HG02798 (cell line): ENCODE measurements at regions not wholly inside any gene's neighbourhood (a gene's known extent, or its start where the extent isn't known, plus 50 kb on each side); places are given as distances from the start of the nearest gene placed in this dataset.
"Not testable (repeated sequence)": the region's sequence is repeated elsewhere in the genome, so short reads cannot be mapped to it uniquely, and the experiment has no call there.

ENCODE experiments used
- ATAC-seq: cut with Tn5 transposase; IDR thresholded peaks from one replicate; pipeline ENCODE4 v1.9.1; 2021; ENCODE audit warnings: mild to moderate bottlenecking; ENCODE audit not compliant: unreplicated experiment, poor library complexity

DNA sequence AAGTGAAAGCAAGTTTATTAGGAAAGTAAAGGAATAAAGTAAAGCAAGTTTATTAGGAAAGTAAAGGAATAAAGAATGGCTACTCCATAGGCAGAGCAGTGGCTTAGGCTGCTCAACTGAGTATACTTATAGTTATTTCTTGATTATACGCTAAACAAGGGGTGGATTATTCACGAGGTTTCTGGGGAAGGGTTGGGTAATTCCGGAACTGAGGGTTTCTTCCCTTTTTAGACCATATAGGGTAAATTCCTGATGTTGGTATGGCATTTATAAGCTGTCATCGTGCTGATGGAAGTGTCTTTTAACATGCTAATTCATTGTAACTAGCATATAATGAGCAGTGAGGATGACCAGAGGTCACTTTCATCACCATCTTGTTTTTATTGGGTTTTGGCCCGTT, 194.3 kb downstream of the DLEU7 start:
- ATAC-seq: no peak

DNA sequence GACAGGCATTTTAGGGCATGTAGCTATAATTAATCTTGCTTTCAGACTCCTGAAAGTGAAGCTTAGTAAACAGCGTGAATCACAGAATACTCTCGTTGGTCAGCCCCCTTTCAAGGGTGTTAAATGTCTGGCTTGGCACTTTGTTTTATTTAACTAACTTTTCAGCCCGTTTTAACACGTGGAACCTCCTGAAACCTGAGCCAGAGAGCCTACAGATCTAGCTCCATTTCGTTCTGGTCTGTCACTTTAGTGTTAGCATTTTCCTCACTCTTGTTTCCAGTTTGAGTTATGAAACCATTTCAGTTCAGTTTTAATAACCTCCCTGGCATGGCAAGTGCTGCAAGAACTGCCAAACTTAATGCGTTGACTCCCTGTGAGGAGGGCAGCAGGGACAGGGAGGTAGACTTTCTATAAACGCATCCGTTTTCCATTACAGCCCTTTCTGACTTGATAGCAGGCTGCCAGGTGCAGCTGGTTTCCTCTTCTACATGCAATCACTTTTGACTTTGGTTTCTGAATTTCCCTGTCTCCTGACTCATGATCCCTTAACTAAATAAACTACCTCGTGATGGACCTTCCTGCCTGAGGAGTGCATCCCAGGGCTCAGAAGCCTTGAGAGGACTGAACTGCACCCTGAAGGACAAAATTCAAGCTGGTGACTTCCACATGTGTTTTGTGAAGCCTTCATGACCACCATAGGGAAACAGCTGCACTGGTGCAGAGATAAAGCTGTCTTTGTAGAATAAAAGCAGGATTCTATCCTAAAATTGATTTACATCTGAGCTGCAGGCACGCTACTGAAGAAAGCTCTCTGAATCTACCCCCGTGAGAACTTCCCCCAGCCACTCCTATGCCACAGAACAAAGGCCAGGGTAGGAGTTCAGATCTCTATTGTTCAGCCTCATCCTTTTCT, 192.6 kb downstream of the DLEU7 start:
- no peak for ATAC-seq

DNA sequence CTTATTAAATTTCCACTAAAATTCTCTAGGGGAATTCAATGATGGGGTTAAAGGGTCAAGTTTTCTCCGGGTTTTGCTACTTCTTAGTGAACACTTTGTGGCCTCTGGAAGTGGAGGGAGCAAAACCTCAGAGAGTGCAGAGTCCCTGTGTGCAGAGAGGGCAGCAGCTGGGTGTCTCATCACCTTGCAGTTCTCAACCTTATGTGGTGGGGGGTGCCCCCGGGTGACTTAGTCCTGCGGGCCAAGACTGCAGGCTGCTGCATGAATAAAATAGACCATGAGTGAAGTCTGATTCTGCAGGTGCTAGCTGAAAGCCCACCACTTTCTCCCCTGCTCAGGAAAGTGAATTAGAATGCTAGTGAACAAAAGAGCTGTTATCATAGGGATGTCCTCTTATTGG, 191.6 kb downstream of the DLEU7 start:
- ATAC-seq: no peak

DNA sequence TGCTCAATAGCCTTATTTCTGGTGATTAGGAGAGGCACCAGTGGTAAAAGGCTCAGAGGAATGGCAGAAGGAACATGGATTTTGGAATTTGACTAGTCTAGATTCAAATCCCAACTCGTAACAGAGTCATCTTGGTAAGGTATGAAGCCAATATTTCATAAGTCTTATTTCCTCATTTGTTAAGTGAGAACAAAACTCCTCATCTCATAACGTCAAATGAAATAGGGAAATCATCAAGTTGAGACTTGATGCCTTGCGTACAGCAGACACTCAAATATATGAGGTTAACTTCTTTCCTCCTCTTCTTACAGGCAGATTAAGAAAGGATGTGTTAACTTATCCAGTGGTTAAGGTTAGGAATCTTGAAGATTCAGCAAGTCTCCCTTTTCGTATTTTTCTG, 189.2 kb downstream of the DLEU7 start:
- no peak for ATAC-seq

DNA sequence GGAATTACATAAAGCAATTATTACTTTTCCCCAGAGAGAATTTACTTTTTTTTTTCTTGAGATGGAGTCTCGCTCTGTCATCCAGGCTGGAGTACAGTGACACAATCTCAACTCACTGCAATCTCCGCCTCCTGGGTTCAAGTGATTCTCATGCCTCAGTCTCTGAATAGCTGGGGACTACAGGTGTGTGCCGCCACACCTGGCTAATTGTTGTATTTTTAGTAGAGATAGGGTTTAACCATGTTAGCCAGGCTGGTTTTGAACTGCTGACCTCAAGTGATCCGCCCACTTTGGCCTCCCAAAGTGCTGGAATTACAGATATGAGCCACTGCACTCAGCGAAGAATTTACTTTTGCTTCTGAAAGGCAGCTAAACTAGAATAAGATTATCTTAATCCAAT, 181.6 kb downstream of the DLEU7 start:
- ATAC-seq: not testable (repeated sequence)

DNA sequence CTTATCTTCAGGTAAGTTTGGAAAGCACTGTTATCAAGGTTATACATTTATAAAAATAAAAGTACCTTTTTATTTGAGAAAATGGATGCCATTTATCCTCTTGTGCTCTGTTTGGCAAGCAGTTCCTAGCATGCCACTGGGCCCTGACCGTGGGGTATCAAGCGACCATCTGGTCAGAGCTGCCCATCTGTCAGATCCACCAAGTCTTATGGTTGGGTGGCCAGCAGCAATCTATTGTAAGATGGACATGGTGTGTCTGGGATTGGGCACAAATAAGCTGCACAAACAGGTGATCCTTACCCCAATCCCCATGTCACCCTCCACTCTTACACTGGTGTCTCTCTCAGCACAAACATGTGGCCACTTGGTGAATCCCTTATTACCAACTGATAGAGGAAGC, 178.5 kb downstream of the DLEU7 start:
- ATAC-seq: no peak

DNA sequence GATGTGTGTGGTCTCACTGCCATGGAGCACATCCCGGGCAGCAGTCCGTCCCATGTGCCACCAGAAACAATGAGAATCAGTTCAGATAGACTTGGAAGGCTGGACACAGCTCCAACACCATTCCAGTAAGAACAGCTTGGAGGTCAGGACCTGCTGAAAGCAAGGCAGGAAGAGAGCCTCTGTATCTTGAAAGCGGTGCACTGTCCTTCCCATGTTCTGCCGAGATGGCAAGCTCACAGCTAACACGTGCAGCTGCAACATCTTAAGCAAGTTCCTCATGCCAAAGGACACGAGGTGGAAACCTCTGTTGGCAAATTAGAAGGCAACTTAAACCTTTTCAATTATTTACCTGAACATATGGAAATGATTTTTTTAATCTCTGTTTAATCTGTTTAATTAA, 175.4 kb downstream of the DLEU7 start:
- ATAC-seq: no peak

DNA sequence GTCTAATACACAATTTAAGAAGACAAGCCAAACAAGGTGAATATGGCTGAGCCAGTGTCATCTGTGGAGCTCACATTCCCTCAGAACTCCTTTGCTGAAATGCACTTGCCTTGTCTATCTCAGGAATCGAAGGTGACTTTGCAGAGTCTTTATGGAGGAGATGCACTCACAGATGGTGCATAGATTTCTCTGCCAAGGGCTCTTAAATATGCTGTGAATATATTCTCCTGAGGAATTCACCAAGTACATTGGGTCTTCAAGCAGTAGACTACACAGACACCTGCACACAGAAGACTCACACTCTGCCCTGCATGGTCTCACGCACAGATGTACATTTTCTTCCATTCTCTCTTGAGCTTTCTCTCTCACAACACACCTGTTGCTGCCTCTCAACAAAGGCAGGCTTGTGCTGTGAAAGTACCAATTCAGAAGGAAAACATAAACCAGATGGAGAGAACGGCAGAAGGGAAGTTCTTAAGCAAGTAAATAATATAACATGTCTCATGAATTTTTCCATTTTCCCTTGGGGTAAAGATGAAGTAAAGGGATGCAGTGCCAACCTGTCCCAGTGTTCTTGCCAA, 174.7 kb downstream of the DLEU7 start:
- no peak for ATAC-seq

DNA sequence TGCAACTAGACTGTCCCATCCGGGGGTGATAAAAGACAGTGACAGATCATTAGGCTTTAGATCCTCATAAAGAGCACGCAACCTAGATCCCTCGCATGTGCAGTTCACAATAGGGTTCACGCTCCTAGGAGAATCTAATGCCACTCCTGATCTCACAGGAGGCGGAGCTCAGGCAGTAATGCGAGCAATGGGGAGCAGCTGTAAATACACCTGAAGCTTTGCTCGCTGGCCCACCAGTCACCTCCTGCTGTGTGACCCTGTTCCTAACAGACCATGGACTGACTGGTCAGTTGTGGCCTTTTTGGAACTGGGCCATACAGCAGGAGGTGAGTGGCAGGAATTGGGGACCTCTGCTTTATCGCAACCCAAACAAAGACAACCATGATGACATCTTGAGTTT, 173.2 kb downstream of the DLEU7 start:
- ATAC-seq: no peak

DNA sequence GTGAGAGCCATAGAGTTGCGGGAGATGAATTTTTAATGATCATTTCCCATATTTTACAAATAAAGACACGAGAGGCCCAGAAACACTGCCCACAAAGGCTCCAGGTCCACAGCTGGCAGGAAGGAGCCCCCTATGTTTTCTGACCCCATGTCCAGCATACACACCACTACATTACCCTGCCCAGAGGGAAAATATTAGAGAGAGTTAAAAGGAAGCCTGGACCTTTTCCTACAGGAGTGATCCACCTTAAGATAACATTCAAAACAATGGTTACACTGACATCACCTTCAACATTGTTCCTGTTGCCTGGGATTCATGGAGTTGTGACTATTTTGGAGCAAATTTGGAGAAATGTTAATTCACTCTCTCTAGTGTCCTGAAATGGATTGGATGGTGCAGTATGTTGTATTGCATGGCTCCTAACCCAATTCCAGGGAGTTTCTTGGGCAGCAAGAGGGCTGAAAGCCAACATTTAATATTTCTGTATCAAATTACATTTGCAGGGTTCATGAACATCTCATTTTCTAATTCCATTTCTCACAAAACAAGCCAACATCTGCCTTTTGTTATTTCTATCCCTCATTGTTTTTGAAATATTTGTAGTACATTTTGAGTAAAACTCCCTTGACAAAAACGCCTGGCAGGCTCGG, 172.5 kb downstream of the DLEU7 start:
- ATAC-seq: no peak

DNA sequence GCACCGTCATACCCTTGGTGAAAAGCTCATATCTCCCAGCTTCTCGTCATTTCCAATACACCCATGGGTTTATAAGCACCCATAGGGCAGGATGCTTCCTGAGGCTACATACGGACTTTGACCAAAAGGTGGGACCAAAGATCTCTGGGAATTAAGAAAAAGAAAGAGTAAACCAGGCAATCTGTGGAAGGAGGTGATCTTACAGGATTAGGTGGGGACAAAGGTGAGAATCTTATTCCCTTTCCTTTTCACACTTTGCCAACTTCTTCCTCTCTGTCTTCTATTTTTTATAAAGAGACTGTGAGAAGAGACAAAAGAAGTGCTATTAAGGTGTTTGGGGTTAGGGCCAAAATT, 172.0 kb downstream of the DLEU7 start:
- ATAC-seq: no peak

DNA sequence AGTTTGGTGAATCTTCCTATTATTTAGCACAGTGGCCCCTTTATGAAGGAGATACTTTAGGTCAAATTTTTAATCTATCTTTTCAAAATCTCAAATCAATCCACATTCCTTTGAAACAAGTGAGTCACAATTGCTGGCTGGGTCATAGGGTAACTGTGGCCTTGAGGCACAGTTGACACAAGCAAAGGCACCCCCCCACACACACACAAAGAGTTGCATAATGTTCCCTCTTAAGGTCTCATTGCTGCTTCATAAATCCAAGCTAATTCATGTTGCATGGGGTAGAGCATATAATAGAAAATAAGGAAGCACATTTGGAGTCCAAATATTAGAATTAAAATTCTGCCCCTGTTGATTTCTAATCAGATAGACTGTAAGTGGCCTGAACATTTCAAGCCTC, 171.5 kb downstream of the DLEU7 start:
- ATAC-seq: no peak

DNA sequence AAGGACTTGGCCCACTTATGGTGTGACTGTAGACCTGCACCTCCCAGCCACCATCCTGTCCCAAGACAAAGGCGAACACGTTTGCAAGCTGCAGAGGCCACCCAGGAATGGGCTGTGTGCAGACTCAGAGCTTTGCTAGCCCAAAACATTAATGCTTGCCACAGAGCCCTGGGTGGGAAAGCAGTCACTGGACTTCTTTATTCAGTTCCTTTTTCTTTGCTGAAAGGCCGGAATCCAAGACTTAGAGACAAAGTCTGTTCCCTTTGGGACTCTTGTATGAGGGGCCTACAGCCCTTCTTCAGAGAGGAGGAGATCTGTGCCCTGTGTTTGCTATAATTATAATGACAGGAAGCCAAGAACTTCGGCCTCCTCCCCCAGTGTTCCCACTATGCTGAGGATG, 167.8 kb downstream of the DLEU7 start:
- ATAC-seq: no peak

DNA sequence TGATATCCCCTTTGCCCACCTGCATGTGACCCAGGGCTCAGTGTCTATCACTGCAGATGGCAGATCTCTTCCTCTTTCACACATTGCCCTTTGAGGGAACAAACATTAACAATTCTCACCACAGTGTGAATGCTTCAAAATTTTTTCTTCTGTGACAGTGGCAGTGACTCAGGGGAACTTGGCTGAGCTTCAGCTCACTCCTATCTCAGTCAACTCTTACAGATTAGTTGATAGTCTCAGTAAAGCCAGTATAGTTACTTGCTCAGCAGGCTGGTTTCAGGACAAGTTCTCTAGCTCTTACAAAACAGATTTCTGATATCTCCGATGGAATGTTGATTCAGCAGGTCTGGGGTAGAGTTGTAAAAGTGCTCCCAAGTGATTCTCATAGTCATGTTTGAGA, 166.9 kb downstream of the DLEU7 start:
- ATAC-seq: no peak

DNA sequence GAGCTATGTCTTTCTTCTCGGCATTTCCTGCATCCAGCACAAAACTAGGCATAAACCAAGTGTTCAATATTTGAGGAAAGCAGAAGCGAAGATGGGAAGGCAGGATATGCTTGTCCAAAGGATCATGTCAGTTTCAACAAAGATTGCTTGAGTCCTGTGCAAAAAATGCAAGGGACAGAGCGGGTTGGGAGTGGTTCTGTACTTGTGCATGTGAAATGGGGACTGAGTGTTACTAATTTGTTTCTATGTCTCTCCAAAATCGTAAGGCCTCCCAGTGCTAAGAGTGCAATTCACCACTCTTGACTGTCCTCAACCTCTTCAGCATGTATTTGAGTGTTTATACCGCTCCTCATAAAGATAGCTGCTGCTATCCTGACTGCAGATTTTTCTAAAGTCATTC, 166.2 kb downstream of the DLEU7 start:
- ATAC-seq: no peak

DNA sequence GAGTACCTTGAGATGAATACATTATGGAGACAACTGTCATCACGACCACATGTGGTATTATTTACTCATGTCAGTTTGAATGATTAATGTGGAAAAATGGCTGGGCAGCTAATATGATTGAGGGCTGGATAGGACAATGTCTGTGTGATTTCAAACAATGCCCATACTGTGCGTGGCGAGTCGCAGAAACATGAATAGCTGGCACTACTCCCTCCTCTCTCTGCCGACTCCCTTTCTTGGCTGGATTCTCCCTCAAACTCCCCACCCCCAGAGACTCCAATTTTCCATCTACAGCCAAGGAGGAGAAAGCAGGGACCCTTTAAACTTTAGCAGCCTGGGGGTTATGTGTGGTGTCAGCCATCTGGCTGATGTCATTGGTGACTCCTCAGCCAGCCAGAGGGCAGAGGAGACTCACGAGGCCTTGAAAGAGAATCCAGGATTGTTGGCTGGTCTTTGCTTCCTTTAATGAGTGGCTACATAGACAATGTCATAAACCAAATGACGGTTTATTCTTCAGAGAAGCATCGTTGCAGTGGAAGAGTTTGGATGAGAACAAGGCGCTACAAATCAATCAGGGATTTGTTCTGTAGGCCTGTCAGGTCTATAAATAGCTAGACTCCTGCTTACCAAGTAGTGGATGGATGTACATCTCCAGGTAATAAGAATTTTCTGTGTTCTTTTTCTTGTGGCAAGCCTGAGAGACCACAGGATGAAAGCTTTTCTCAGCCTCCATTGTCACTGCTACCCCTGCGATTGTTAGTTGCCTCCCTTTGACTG, 165.6 kb downstream of the DLEU7 start:
- ATAC-seq: no peak

DNA sequence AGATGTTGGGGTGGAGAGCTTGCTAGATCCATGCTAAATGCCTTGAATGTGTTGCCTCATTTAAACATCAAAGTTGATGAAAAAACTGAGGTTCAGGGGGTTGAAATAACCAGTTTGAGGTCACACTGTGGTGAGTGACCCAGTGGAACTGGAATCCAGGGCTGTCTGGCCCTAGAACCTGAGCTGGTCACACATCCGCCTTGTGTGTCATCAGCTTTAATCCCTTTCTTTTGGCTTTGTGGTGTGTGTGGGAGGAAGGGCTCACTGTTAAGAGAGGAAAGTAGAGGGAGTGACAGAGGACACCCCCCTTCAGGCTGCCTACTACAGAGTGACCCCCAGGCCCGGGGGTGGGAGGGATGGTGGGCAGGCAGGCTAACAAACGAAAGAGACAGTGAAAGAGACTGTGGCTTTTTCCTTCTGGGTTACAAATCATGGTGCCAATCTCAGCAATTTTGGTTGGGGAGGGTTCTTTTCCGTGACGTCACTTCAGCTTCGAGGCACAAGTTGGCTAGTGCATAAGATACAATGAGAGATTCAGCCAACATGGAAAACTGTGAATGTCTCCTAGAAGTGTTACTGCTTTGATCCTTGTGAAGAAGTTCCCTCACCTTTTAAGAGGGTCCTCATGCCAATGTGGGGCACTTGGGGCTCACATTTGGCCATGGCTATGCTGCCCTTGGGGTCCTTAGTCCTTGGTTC, 164.9 kb downstream of the DLEU7 start:
- no peak for ATAC-seq

DNA sequence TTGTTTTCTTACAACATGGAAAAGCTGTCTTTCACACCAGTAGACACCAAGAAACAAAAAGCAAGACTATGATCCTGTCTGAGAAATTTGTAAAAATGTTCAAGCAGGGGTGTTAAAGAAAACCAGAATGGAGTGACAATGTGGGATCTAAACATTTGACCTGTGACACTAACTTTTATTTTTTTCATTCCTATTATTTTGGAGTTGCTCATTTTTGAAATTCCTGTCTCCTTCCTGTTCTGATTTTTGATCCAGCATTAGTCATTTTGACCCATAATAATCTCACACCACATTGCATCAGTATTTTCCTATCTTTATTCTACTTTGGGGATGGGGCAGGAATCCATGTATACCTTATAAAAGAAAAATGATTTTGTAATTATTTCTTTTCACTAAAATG, 164.2 kb downstream of the DLEU7 start:
- no peak for ATAC-seq

DNA sequence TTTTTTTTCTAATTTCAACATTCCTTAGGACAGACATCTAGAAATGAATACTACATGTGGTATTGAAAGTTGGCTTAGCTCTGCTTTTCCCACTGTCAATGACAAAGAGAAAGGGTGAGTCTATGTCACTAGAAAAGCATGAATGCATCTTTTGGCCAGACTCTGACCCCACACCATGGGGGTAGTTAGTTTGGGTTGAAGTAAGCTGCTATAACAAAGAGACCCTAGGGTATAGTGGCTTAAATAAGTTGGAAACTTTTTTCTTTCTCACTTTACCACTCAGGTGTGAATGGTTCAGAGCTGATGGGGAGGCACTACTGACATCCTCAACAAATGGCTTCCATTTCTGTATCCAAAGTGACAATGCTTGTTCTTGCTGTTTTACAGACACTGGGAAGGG, 161.5 kb downstream of the DLEU7 start:
- no peak for ATAC-seq

DNA sequence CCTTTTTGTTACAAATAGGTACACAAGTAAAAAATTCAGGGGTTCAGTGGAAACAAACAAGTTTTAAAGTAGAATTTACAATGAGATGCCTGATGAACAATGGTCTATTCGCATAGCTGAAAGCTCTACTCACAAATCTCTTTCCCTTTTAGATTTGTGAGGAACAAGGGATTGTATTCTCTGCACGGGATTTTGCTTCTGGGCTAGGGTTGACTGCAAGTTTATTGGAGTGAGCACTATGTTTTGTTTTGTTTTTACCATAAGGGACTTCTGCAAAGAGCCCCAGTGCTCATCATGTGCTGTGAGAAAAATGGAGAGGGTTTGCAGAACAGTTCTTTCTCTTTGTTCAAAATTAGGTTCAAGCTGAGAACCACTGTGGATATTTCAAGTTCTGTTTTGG, 160.5 kb downstream of the DLEU7 start:
- ATAC-seq: no peak
